HEK293T (cell line): ENCODE measurements at regions not wholly inside any gene's neighbourhood (a gene's known extent, or its start where the extent isn't known, plus 50 kb on each side); places are given as distances from the start of the nearest gene placed in this dataset.

ENCODE experiments used
- ARNT ChIP-seq: fragments of 450-650 bp; IDR thresholded peaks from 2 replicates; pipeline ENCODE4 v1.6.1; 2017; ENCODE audit warnings: mild to moderate bottlenecking
- BHLHE40 ChIP-seq: fragments of 450-650 bp; IDR thresholded peaks from 2 replicates; pipeline ENCODE4 v1.6.1; 2016; ENCODE audit warnings: mild to moderate bottlenecking, moderate library complexity, borderline replicate concordance
- CTBP1 ChIP-seq: fragments of 450-650 bp; IDR thresholded peaks from 2 replicates; pipeline ENCODE4 v1.6.1; 2016; ENCODE audit warnings: borderline replicate concordance
- FOXA1 ChIP-seq: fragments of 450-650 bp; IDR thresholded peaks from 2 replicates; pipeline ENCODE4 v1.6.1; 2016; ENCODE audit warnings: mild to moderate bottlenecking
- FOXK2 ChIP-seq: fragments of 450-650 bp; IDR thresholded peaks from 2 replicates; pipeline ENCODE4 v1.6.1; 2016; ENCODE audit warnings: mild to moderate bottlenecking
- FOXM1 ChIP-seq: fragments of 450-650 bp; IDR thresholded peaks from 2 replicates; pipeline ENCODE4 v1.6.1; 2017; ENCODE audit warnings: mild to moderate bottlenecking, borderline replicate concordance
- HDGF ChIP-seq: fragments of 450-650 bp; IDR thresholded peaks from 2 replicates; pipeline ENCODE4 v1.6.1; 2017; ENCODE audit warnings: antibody characterized with exemption, borderline replicate concordance
- LEF1 ChIP-seq: fragments of 450-650 bp; IDR thresholded peaks from 2 replicates; pipeline ENCODE4 v1.6.1; 2017; ENCODE audit warnings: mild to moderate bottlenecking, borderline replicate concordance
- NFRKB ChIP-seq: fragments of 450-650 bp; IDR thresholded peaks from 2 replicates; pipeline ENCODE4 v1.6.1; 2016; ENCODE audit warnings: mild to moderate bottlenecking, moderate library complexity
- SP1 ChIP-seq: fragments of 450-650 bp; IDR thresholded peaks from 2 replicates; pipeline ENCODE4 v1.6.1; 2017
- SUZ12 ChIP-seq: fragments of 450-650 bp; IDR thresholded peaks from 2 replicates; pipeline ENCODE4 v1.6.1; 2016; ENCODE audit warnings: mild to moderate bottlenecking
- TARDBP ChIP-seq: fragments of 450-650 bp; IDR thresholded peaks from 2 replicates; pipeline ENCODE4 v1.6.1; 2016
- ZNF384 ChIP-seq: fragments of 450-650 bp; IDR thresholded peaks from 2 replicates; pipeline ENCODE4 v1.6.1; 2016
- TF ChIP-seq, protein P1 (sequence below): fragments of 450-650 bp; IDR thresholded peaks from 2 replicates; pipeline ENCODE4 v1.6.1; 2016

DNA sequence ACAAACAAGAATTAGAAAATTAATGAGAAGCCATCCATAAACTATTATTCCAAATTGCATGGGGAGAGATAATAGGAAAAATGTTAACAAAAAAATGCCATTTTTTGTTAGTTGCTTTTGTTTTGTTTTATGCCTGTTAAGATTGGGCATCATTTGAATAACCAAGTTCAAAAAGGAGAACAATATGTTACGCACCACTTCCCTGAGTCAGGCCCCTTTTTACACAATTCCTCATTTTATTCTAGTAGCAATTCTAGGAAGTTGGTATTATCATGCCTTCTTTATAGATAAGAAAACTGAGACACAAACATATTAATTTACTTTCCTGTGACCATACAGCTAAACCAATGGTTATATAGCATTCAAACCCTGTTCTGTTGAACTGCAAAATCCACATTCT is 736.9 kb upstream of the CCDC54 start:
- no peak for TF ChIP-seq ZNF384
- no peak for TF ChIP-seq SP1
- no peak for TF ChIP-seq BHLHE40
- TF ChIP-seq, protein P1, sequence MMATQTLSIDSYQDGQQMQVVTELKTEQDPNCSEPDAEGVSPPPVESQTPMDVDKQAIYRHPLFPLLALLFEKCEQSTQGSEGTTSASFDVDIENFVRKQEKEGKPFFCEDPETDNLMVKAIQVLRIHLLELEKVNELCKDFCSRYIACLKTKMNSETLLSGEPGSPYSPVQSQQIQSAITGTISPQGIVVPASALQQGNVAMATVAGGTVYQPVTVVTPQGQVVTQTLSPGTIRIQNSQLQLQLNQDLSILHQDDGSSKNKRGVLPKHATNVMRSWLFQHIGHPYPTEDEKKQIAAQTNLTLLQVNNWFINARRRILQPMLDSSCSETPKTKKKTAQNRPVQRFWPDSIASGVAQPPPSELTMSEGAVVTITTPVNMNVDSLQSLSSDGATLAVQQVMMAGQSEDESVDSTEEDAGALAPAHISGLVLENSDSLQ, result no peak
- no peak for TF ChIP-seq FOXK2
- TF ChIP-seq SUZ12, result no peak
- no peak for TF ChIP-seq ARNT
- TF ChIP-seq TARDBP, result no peak
- TF ChIP-seq FOXM1, result no peak
- TF ChIP-seq HDGF, result no peak
- no peak for TF ChIP-seq FOXA1
- TF ChIP-seq NFRKB, result no peak
- TF ChIP-seq LEF1, result no peak
- TF ChIP-seq CTBP1, result no peak
